ENCODE measurements at regions not wholly inside any gene's neighbourhood (a gene's known extent, or its start where the extent isn't known, plus 50 kb on each side); places are given as distances from the start of the nearest gene placed in this dataset.
A peak's percentile ranks its signal among the peaks of the same experiment; 100 is the strongest.

DNA sequence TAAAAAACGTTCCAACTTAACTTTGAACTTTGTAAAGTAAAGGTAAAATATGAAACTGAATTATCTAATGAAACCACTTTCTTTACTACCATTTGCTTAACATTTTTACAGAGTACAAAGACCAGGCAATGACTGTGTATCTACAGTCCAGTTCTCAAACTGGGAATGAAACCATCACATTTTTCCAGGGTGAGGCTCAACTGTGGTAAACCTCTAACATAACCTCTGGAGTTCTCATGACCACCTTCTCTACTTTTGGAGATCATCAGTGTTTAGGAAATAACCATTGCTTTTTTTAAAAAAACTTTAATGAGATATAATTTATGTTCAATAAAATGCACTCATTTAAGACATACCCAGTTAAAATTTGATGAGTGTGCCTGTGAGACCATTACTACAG lies 223.5 kb downstream of the RNF152 start:
- 78 to 79% methylated on average over 1 of the region's 1 CpG for WGBS, 2 donors
- Histone ChIP-seq H3K36me3 (no peaks in the 10 kb centered on the region), H3K4me3 (no peak overlapping the region), H3K27me3 (no peaks in the 10 kb centered on the region), H3K4me1 (peaks cover 0 to 41% (median 8%) of the 10 kb centered on the region in 9 donors), H3K27ac (no peak overlapping the region), H3K9me3 (peaks cover 0 to 3% (median 0%) of the 10 kb centered on the region in 11 donors)
- intact Hi-C loops (cut with DNase I), result no loop called here
- TF ChIP-seq, protein P1, sequence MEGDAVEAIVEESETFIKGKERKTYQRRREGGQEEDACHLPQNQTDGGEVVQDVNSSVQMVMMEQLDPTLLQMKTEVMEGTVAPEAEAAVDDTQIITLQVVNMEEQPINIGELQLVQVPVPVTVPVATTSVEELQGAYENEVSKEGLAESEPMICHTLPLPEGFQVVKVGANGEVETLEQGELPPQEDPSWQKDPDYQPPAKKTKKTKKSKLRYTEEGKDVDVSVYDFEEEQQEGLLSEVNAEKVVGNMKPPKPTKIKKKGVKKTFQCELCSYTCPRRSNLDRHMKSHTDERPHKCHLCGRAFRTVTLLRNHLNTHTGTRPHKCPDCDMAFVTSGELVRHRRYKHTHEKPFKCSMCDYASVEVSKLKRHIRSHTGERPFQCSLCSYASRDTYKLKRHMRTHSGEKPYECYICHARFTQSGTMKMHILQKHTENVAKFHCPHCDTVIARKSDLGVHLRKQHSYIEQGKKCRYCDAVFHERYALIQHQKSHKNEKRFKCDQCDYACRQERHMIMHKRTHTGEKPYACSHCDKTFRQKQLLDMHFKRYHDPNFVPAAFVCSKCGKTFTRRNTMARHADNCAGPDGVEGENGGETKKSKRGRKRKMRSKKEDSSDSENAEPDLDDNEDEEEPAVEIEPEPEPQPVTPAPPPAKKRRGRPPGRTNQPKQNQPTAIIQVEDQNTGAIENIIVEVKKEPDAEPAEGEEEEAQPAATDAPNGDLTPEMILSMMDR (IDR thresholded peaks at IDR 0.05), result no peak
- ATAC-seq, result no peak
- no peak for DNase-seq

DNA sequence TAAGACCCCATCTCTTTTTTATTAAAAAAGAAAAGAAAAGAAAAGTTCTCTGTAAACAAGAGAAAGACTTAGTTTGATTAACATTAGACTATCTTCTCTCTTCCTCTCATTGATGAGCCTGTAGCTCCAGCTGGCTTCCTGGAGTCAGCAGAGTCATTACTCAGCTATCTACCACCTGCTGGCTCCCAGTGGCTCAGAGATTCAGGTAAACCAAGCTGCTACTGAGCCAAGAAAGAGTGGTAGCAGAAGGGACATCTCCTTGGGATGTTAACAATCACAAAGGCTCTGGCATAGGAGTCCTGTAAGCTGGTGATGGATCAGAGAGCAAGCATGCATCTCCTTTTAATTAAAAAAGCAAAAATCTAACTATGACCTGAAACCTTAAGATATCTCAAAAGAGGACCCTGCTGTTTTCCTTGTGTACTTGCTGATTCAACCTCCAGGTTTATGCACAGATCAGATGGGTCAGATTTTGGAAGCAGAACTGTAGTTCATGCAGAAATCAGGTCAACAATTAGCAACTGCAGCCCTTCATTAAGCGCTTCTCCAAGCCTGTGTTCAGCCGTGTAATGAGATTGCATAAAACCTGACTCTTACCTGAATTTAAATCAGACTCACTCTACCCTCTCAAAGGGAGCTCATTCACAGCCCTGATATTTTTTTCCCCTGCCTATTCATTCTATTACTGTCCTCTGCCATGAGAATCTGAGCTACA lies 225.8 kb downstream of the RNF152 start:
- Histone ChIP-seq H3K36me3 (no peaks in the 10 kb centered on the region), H3K4me1 (peaks cover 0 to 40% (median 8%) of the 10 kb centered on the region in 9 donors), H3K27ac (peak overlapping the region in 2 of 10 donors; percentile 11 to 14), H3K4me3 (no peak overlapping the region), H3K27me3 (no peaks in the 10 kb centered on the region), H3K9me3 (peaks cover 0 to 3% (median 0%) of the 10 kb centered on the region in 11 donors)
- ATAC-seq (no peak), DNase-seq (no peak)
- WGBS, 2 donors, result 85 to 87% methylated on average over 2 of the region's 2 CpGs
- intact Hi-C loops (cut with DNase I), result no loop called here
- TF ChIP-seq, protein P1 (IDR thresholded peaks at IDR 0.05), result no peak

DNA sequence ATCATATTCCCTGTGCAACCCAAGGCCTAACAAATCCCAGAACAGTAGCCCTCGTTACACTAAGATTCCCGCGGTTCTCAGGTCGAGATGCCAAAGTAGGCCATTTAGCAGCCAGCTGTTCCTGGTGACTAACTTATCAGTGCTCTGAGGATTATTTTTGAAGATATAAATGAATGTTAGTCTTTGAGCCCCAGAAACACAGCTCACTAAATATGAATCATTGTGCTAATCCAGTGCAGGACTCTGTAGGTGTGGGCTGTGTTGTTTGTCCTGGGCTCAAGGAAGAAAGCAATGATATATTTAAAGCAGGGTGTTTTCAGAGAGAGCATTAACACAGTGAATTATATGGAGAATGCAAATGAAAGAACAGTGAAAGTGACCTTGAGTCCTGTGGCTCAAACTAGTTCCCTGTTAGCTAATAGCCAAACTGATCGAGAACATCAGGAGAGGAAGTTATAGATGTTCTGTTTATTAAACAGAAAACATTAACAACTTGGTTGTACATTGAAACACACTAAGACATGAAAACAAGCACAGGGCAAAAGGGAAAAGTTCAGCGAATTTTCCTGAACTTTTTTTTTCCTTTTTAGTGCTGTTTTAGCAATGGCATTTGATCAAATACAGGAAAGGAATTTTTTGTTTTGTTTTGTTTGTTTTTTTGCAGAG lies 228.3 kb downstream of the RNF152 start:
- Histone ChIP-seq H3K27me3 (no peaks in the 10 kb centered on the region), H3K9me3 (no peaks in the 10 kb centered on the region), H3K27ac (no peak overlapping the region), H3K4me3 (no peak overlapping the region), H3K36me3 (no peaks in the 10 kb centered on the region), H3K4me1 (peaks cover 0 to 24% (median 0%) of the 10 kb centered on the region in 9 donors)
- intact Hi-C loops (cut with DNase I), result no loop called here
- TF ChIP-seq, protein P1 (IDR thresholded peaks at IDR 0.05), result no peak
- WGBS, 2 donors, result 86 to 87% methylated on average over 6 of the region's 6 CpGs
- ATAC-seq (no peak), DNase-seq (no peak)

DNA sequence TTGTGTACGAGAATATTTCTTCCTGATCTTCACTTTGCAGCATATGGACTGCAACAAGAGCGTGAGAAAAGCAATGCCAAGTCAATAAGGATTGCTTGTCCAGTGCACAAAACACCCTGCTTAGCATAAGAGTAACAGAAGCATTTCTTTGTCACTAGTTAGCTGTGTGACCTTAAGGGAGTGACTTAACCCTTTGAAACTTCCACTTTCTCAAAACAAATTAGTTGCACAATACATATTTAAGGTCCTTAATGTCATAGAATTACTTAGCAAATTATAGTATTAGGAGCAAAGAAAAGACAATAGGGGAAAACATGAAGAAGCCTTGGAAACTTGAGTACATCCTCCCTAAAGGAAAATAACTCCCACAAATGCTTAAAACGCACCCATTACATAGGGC lies 230.1 kb downstream of the RNF152 start:
- WGBS, 2 donors, result 85 to 93% methylated on average over 3 of the region's 3 CpGs
- Histone ChIP-seq H3K27me3 (peaks cover 0 to 4% (median 0%) of the 10 kb centered on the region in 7 donors), H3K36me3 (no peaks in the 10 kb centered on the region), H3K9me3 (no peaks in the 10 kb centered on the region), H3K4me3 (no peak overlapping the region), H3K27ac (no peak overlapping the region), H3K4me1 (peaks cover 0 to 24% (median 0%) of the 10 kb centered on the region in 9 donors)
- TF ChIP-seq, protein P1 (IDR thresholded peaks at IDR 0.05), result no peak
- DNase-seq (no peak), ATAC-seq (no peak)
- intact Hi-C loops (cut with DNase I), result no loop called here

All from heart right ventricle (tissue), 16 donors.